IMR-90 (cell line): ENCODE measurements at regions not wholly inside any gene's neighbourhood (a gene's known extent, or its start where the extent isn't known, plus 50 kb on each side); places are given as distances from the start of the nearest gene placed in this dataset.

ENCODE experiments used
- ATAC-seq: fragments of 200-7000 bp; cut with Tn5 transposase; 2 replicates; pipeline ENCODE4 v1.9.1; 2020; ENCODE audit warnings: low read depth, mild to moderate bottlenecking, moderate library complexity
- BruUV-seq: library from RNA; stranded (reverse); fragments of 400-500 nt; replicated peaks from 2 replicates; lab custom pipeline; 2021; lab: Mats Ljungman, UMichigan
- CTCF ChIA-PET: fragments of 300-600 bp; formaldehyde crosslinking; extraction: SDS; loops from one replicate; lab custom pipeline; 2021; ENCODE audit warnings: antibody characterized with exemption; lab: Yijun Ruan, JAX
- POLR2A ChIA-PET: fragments of 300-600 bp; sonication (Branson Sonifier 250); formaldehyde crosslinking; loops from one replicate; lab custom pipeline; 2022; ENCODE audit warnings: antibody characterized with exemption; ENCODE audit not compliant: unreplicated experiment; lab: Charles Lee
- DNase-seq: peaks from one replicate; pipeline ENCODE4 v3.0.0; 2013
- H2AFZ ChIP-seq: replicated peaks from 2 replicates; pipeline ENCODE3; 2013; ENCODE audit warnings: low read length, mild to moderate bottlenecking; ENCODE audit not compliant: poor library complexity
- H2AK5ac ChIP-seq: 2 replicates; pipeline ENCODE4 v1.6.1; 2013; ENCODE audit warnings: low read depth, low read length, inconsistent platforms
- H2AK9ac ChIP-seq: replicated peaks from 2 replicates; pipeline ENCODE3; 2013; ENCODE audit warnings: mild to moderate bottlenecking, low read depth, low read length, moderate library complexity; ENCODE audit not compliant: poor library complexity
- H2BK120ac ChIP-seq: 2 replicates; pipeline ENCODE4 v1.6.1; 2013; ENCODE audit warnings: low read depth, low read length, inconsistent platforms
- H2BK15ac ChIP-seq: 3 replicates; pipeline ENCODE4 v1.6.1; 2013; ENCODE audit warnings: low read depth, low read length, inconsistent platforms
- H2BK20ac ChIP-seq: 2 replicates; pipeline ENCODE4 v1.6.1; 2013; ENCODE audit warnings: low read depth, mild to moderate bottlenecking, inconsistent platforms, low read length, moderate library complexity
- H2BK5ac ChIP-seq: 2 replicates; pipeline ENCODE4 v1.6.1; 2013; ENCODE audit warnings: mild to moderate bottlenecking, low read depth, low read length, inconsistent platforms; ENCODE audit not compliant: poor library complexity, severe bottlenecking
- H3K14ac ChIP-seq: replicated peaks from 2 replicates; pipeline ENCODE4 v1.6.1; 2013; ENCODE audit warnings: low read depth, low read length, inconsistent platforms
- H3K18ac ChIP-seq: 2 replicates; pipeline ENCODE4 v1.6.1; 2013; ENCODE audit warnings: low read depth, low read length, control low read depth
- H3K23ac ChIP-seq: 2 replicates; pipeline ENCODE4 v1.6.1; 2013; ENCODE audit warnings: low read depth, low read length, inconsistent platforms
- H3K27ac ChIP-seq: 2 replicates; pipeline ENCODE4 v1.5.1; 2013; ENCODE audit warnings: mild to moderate bottlenecking, control low read depth, low read length; ENCODE audit not compliant: insufficient read depth
- H3K27me3 ChIP-seq: 2 replicates; pipeline ENCODE4 v1.6.1; 2013; ENCODE audit warnings: low read length; ENCODE audit not compliant: control insufficient read depth, insufficient read depth
- H3K36me3 ChIP-seq: 2 replicates; pipeline ENCODE4 v1.6.1; 2013; ENCODE audit warnings: low read length, mixed read lengths; ENCODE audit not compliant: control insufficient read depth, insufficient read depth
- H3K4ac ChIP-seq: 2 replicates; pipeline ENCODE4 v1.6.1; 2013; ENCODE audit warnings: low read depth, low read length, inconsistent platforms
- H3K4me1 ChIP-seq: 2 replicates; pipeline ENCODE4 v1.6.1; 2013; ENCODE audit warnings: low read length, mixed read lengths; ENCODE audit not compliant: control insufficient read depth, insufficient read depth
- H3K4me2 ChIP-seq: 2 replicates; pipeline ENCODE4 v1.6.1; 2013; ENCODE audit warnings: low read depth, mild to moderate bottlenecking, control low read depth, low read length, moderate library complexity
- H3K4me3 ChIP-seq: 2 replicates; pipeline ENCODE4 v1.5.1; 2013; ENCODE audit warnings: low read depth, mild to moderate bottlenecking, control low read depth, low read length, moderate library complexity; ENCODE audit not compliant: insufficient read depth
- H3K56ac ChIP-seq: 2 replicates; pipeline ENCODE4 v1.6.1; 2013; ENCODE audit warnings: low read length, inconsistent platforms; ENCODE audit not compliant: insufficient read depth; ENCODE audit errors: extremely low read depth
- H3K79me1 ChIP-seq, 2 experiments: 2 replicates each; pipeline ENCODE4 v1.6.1; 2013; ENCODE audit warnings: low read length in 2 of 2, inconsistent platforms in 1 of 2, low read depth in 1 of 2
- H3K9ac ChIP-seq: 2 replicates; pipeline ENCODE4 v1.6.1; 2013; ENCODE audit warnings: low read depth, low read length, control low read depth
- H3K9me1 ChIP-seq: 2 replicates; pipeline ENCODE4 v1.6.1; 2013; ENCODE audit warnings: low read length, inconsistent platforms; ENCODE audit not compliant: insufficient read depth
- H3K9me3 ChIP-seq: 2 replicates; pipeline ENCODE4 v1.6.1; 2013; ENCODE audit warnings: low read length; ENCODE audit not compliant: control insufficient read depth, insufficient read depth
- H4K20me1 ChIP-seq: 2 replicates; pipeline ENCODE4 v1.6.1; 2013; ENCODE audit warnings: low read length, inconsistent platforms; ENCODE audit not compliant: insufficient read depth
- H4K5ac ChIP-seq: 2 replicates; pipeline ENCODE4 v1.6.1; 2013; ENCODE audit warnings: mild to moderate bottlenecking, low read depth, low read length, control low read depth
- H4K8ac ChIP-seq, 2 experiments: 2 replicates each; pipeline ENCODE4 v1.6.1; 2013; ENCODE audit warnings: low read depth in 2 of 2, low read length in 2 of 2, control low read depth in 1 of 2, inconsistent platforms in 1 of 2
- H4K91ac ChIP-seq: 2 replicates; pipeline ENCODE4 v1.6.1; 2013; ENCODE audit warnings: low read depth, low read length, inconsistent platforms; ENCODE audit not compliant: insufficient read depth
- BHLHE40 ChIP-seq: fragments of 150-350 bp; IDR thresholded peaks from 2 replicates; pipeline ENCODE4 v1.6.1; 2016; ENCODE audit warnings: mild to moderate bottlenecking, low read depth, low read length
- CHD1 ChIP-seq: IDR thresholded peaks from 2 replicates; pipeline ENCODE4 v1.6.1; 2012; ENCODE audit warnings: low read depth, low read length, improper control_type of control experiment
- FOS ChIP-seq: fragments of 150-350 bp; IDR thresholded peaks from 2 replicates; pipeline ENCODE4 v1.6.1; 2016; ENCODE audit warnings: low read depth, low read length
- MAFK ChIP-seq: IDR thresholded peaks from 2 replicates; pipeline ENCODE4 v1.6.1; 2012; ENCODE audit warnings: low read depth, low read length, improper control_type of control experiment
- RAD21 ChIP-seq: IDR thresholded peaks from 2 replicates; pipeline ENCODE4 v1.6.1; 2012; ENCODE audit warnings: low read length, improper control_type of control experiment
- RFX5 ChIP-seq: IDR thresholded peaks from 2 replicates; pipeline ENCODE4 v1.8.0; 2012; ENCODE audit warnings: low read depth, mild to moderate bottlenecking, low read length, moderate library complexity
- SMC3 ChIP-seq: fragments of 150-350 bp; IDR thresholded peaks from 2 replicates; pipeline ENCODE4 v1.6.1; 2016; ENCODE audit warnings: low read depth, mild to moderate bottlenecking, antibody characterized with exemption, low read length, moderate library complexity
- WGBS, 2 experiments: methylation state at CpG; one replicate each; pipeline versions ENCODE4 v1.1.5 to v1.1.7; 2013; ENCODE audit warnings: missing lambda C conversion rate in 2 of 2; ENCODE audit not compliant: insufficient read length in 1 of 2; ENCODE audit errors: extremely low coverage in 2 of 2; 5-methylcytosine and 5-hydroxymethylcytosine counted together
- dilution Hi-C: fragments of 300-500 bp; cut with HindIII; formaldehyde crosslinking; loops from one replicate; pipeline ENCODE4 v1.14.3; 2018; ENCODE audit warnings: low sequenced_read_pairs; ENCODE audit not compliant: unreplicated experiment
- in situ Hi-C: fragments of 300-500 bp; cut with MboI; formaldehyde crosslinking; loops from 3 replicates; pipeline ENCODE4 v1.14.3; 2019; ENCODE audit warnings: low sequenced_read_pairs, inconsistent platforms, mixed read lengths
- intact Hi-C: fragments of 100-400 bp; cut with micrococcal nuclease; formaldehyde crosslinking; loops from 2 replicates; pipeline ENCODE4 v1.10.0; 2022
- TF ChIP-seq, protein P1 (sequence below): conservative IDR thresholded peaks from 2 replicates; pipeline ENCODE4 v1.5.1; 2012; ENCODE audit warnings: mild to moderate bottlenecking, low read depth, low read length, improper control_type of control experiment

DNA sequence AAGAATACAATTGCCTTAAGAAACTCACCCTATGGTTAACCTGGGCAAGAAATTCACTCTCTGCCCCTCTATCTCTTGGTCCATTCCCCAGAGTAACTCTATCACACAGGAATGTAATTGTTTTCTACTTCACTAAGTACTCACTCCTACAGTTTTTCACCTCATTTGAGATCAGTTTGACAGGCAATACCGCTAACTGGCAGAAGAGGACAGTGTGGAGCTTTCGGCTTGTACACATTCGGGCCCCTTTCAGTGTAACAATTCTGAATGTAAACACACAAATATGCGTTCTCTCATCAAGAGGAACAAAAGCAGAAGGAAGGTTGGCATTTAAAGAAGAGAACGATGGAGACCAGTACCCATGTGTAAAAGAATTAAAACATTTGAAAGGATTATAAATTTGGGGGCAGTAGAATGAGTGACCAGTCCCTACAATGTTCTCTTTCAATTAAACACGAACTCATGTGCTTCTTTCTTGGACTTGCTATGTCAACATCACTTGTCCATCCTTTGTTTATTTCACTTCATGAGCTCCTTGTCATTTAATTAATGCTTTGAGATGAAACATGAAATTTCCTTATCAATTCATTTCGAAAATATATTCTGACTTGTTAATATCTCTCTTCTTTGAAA, 188.5 kb upstream of the GRAMD2B start:
- no peak for TF ChIP-seq RFX5
- no peak for TF ChIP-seq CHD1
- TF ChIP-seq, protein P1, sequence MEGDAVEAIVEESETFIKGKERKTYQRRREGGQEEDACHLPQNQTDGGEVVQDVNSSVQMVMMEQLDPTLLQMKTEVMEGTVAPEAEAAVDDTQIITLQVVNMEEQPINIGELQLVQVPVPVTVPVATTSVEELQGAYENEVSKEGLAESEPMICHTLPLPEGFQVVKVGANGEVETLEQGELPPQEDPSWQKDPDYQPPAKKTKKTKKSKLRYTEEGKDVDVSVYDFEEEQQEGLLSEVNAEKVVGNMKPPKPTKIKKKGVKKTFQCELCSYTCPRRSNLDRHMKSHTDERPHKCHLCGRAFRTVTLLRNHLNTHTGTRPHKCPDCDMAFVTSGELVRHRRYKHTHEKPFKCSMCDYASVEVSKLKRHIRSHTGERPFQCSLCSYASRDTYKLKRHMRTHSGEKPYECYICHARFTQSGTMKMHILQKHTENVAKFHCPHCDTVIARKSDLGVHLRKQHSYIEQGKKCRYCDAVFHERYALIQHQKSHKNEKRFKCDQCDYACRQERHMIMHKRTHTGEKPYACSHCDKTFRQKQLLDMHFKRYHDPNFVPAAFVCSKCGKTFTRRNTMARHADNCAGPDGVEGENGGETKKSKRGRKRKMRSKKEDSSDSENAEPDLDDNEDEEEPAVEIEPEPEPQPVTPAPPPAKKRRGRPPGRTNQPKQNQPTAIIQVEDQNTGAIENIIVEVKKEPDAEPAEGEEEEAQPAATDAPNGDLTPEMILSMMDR = peak; percentile 44
- no peak for TF ChIP-seq MAFK
- no peak for TF ChIP-seq BHLHE40
- peak; percentile 35; the same call in 1 of the 2 replicates for TF ChIP-seq RAD21
- no peak for TF ChIP-seq SMC3
- no peak for TF ChIP-seq FOS
- no peak overlapping the region for H3K56ac ChIP-seq
- H2AK5ac ChIP-seq = no peak overlapping the region
- BruUV-seq = no TSS peak
- H4K5ac ChIP-seq = no peak overlapping the region
- H3K18ac ChIP-seq = no peak overlapping the region
- WGBS, 2 experiments = no CpG with 5 or more reads among the region's 7 CpGs
- H2BK20ac ChIP-seq = no peak overlapping the region
- no peaks in the 10 kb centered on the region for H3K36me3 ChIP-seq
- DNase-seq = peak; percentile 6
- no peak overlapping the region for H3K4me3 ChIP-seq
- peak overlapping the region; percentile 36; the same call in 1 of the 2 replicates for H3K4me2 ChIP-seq
- H2BK5ac ChIP-seq = no peak overlapping the region
- no peak overlapping the region for H3K14ac ChIP-seq
- POLR2A ChIA-PET = no interaction called here
- no peaks in the 10 kb centered on the region for H3K9me1 ChIP-seq
- peak; percentile 66; the same call in 1 of the 2 replicates for ATAC-seq
- CTCF ChIA-PET = no interaction called here
- H3K4me1 ChIP-seq = no peaks in the 10 kb centered on the region
- no peak overlapping the region for H3K27ac ChIP-seq
- H2BK120ac ChIP-seq = no peak overlapping the region
- H3K9me3 ChIP-seq = no peaks in the 10 kb centered on the region
- H3K4ac ChIP-seq = no peak overlapping the region
- H3K27me3 ChIP-seq = no peaks in the 10 kb centered on the region; the same call in 1 of the 2 replicates
- in situ Hi-C loops = no loop called here
- H2BK15ac ChIP-seq = no peak overlapping the region
- H2AFZ ChIP-seq = no peak overlapping the region
- no peak overlapping the region for H3K23ac ChIP-seq
- no peaks in the 10 kb centered on the region for H3K79me1 ChIP-seq
- no peak overlapping the region for H4K8ac ChIP-seq
- no peak overlapping the region for H4K91ac ChIP-seq
- no peaks in the 10 kb centered on the region for H4K20me1 ChIP-seq
- intact Hi-C loops = no loop called here
- no peak overlapping the region for H3K9ac ChIP-seq
- dilution Hi-C loops = no loop called here
- no peak overlapping the region for H2AK9ac ChIP-seq
